Tibial nerve (tissue), 4 donors: ENCODE measurements at regions not wholly inside any gene's neighbourhood (a gene's known extent, or its start where the extent isn't known, plus 50 kb on each side); places are given as distances from the start of the nearest gene placed in this dataset.

Experiments used
- DNase-seq, 2 donors: peaks; one replicate each; pipeline ENCODE4 v3.0.0-alpha.2; 2019; ENCODE audit warnings: low spot score in 2 of 2
- H3K27ac ChIP-seq, 4 donors: fragments of 200-600 bp; sonication (generic) in 3 of 4; one replicate each; pipeline ENCODE4 v1.5.1; 2017 to 2019; ENCODE audit warnings: mild to moderate bottlenecking in 1 of 4
- H3K27me3 ChIP-seq, 2 donors: fragments of 200-600 bp; sonication (generic) in 1 of 2; one replicate each; pipeline versions ENCODE4 v1.5.1 to v1.6.0; 2017 to 2019
- H3K36me3 ChIP-seq, 3 donors: fragments of 200-600 bp; sonication (generic); one replicate each; pipeline ENCODE4 v1.5.1; 2018 to 2019
- H3K4me1 ChIP-seq, 4 donors: fragments of 200-600 bp; sonication (generic) in 3 of 4; one replicate each; pipeline ENCODE4 v1.5.1; 2017 to 2019
- H3K4me3 ChIP-seq, 4 donors: fragments of 200-600 bp; sonication (generic) in 3 of 4; one replicate each; pipeline ENCODE4 v1.5.1; 2017 to 2019; ENCODE audit warnings: mild to moderate bottlenecking in 1 of 4, moderate library complexity in 1 of 4
- H3K9me3 ChIP-seq, 4 donors: fragments of 200-600 bp; sonication (generic) in 3 of 4; one replicate each; pipeline ENCODE4 v1.5.1; 2017 to 2019
- CTCF ChIP-seq, 5 experiments: fragments of 200-600 bp in 3 of 5; fragments of 450-650 bp in 2 of 5; sonication (generic) in 3 of 5; IDR thresholded peaks; one replicate each; pipeline ENCODE4 v1.5.1; 2016 to 2019; ENCODE audit warnings: antibody characterized with exemption in 5 of 5, mild to moderate bottlenecking in 3 of 5, moderate library complexity in 2 of 5
- EP300 ChIP-seq, 2 donors: sonication (generic); formaldehyde crosslinking; IDR thresholded peaks; one replicate each; pipeline ENCODE4 v1.6.1; 2017; ENCODE audit warnings: antibody characterized with exemption in 2 of 2, mild to moderate bottlenecking in 1 of 2
- POLR2A ChIP-seq, 2 donors: fragments of 450-650 bp; IDR thresholded peaks; one replicate each; pipeline ENCODE4 v1.6.1; 2017; ENCODE audit warnings: antibody characterized with exemption in 2 of 2, mild to moderate bottlenecking in 2 of 2, moderate library complexity in 2 of 2
- WGBS, 2 donors: methylation state at CpG; one replicate each; pipeline ENCODE4 v1.1.5; 2018; 5-methylcytosine and 5-hydroxymethylcytosine counted together

- no peaks in the 10 kb centered on the region for H3K9me3 ChIP-seq
- H3K36me3 ChIP-seq = no peaks in the 10 kb centered on the region
- DNase-seq = no peak
- no peak overlapping the region for H3K27ac ChIP-seq
- no peaks in the 10 kb centered on the region for H3K4me1 ChIP-seq
- no peak overlapping the region for H3K4me3 ChIP-seq
- WGBS, 2 donors = 88 to 89% methylated on average over 1 of the region's 1 CpG
- TF ChIP-seq POLR2A (IDR thresholded peaks at IDR 0.05) (no peak), CTCF (IDR thresholded peaks at IDR 0.05) (no peak), EP300 (IDR thresholded peaks at IDR 0.05) (no peak)
- H3K27me3 ChIP-seq = no peaks in the 10 kb centered on the region
Measured at GRCh38 chr16:51382940-51383339, 231.9 kb upstream of the SALL1 start.

GRCh38 chr16:51382211-51382610 is 231.1 kb upstream of the SALL1 start:
- Histone ChIP-seq H3K36me3 (no peaks in the 10 kb centered on the region), H3K4me1 (no peaks in the 10 kb centered on the region), H3K27ac (no peak overlapping the region), H3K9me3 (no peaks in the 10 kb centered on the region), H3K4me3 (no peak overlapping the region), H3K27me3 (no peaks in the 10 kb centered on the region)
- TF ChIP-seq CTCF (IDR thresholded peaks at IDR 0.05) (no peak), POLR2A (IDR thresholded peaks at IDR 0.05) (no peak), EP300 (IDR thresholded peaks at IDR 0.05) (no peak)
- 70 to 77% methylated on average over 3 of the region's 3 CpGs for WGBS, 2 donors
- DNase-seq = no peak

- no peak overlapping the region for H3K27ac ChIP-seq
- H3K36me3 ChIP-seq = no peaks in the 10 kb centered on the region
- no peaks in the 10 kb centered on the region for H3K27me3 ChIP-seq
- no peaks in the 10 kb centered on the region for H3K9me3 ChIP-seq
- WGBS, 2 donors = 93% methylated on average over 3 of the region's 3 CpGs
- H3K4me3 ChIP-seq = no peak overlapping the region
- DNase-seq = no peak
- H3K4me1 ChIP-seq = no peaks in the 10 kb centered on the region
- TF ChIP-seq CTCF (IDR thresholded peaks at IDR 0.05) = no peak
- TF ChIP-seq EP300 (IDR thresholded peaks at IDR 0.05) = no peak
- TF ChIP-seq POLR2A (IDR thresholded peaks at IDR 0.05) = no peak
Measured at GRCh38 chr16:51376080-51376479, 225.0 kb upstream of the SALL1 start.

GRCh38 chr16:51374790-51375189 is 223.7 kb upstream of the SALL1 start:
- no peaks in the 10 kb centered on the region for H3K9me3 ChIP-seq
- WGBS, 2 donors = 93 to 96% methylated on average over 5 of the region's 5 CpGs

GRCh38 chr16:51374346-51374745 is 223.3 kb upstream of the SALL1 start:
- Histone ChIP-seq H3K4me1 (no peaks in the 10 kb centered on the region), H3K27me3 (no peaks in the 10 kb centered on the region), H3K4me3 (no peak overlapping the region), H3K27ac (no peak overlapping the region), H3K9me3 (no peaks in the 10 kb centered on the region), H3K36me3 (no peaks in the 10 kb centered on the region)
- DNase-seq = no peak
- TF ChIP-seq POLR2A (IDR thresholded peaks at IDR 0.05) (no peak), EP300 (IDR thresholded peaks at IDR 0.05) (no peak)
- 76 to 85% methylated on average over 2 of the region's 2 CpGs for WGBS, 2 donors

More at GRCh38 chr16:51374790-51375189, 223.7 kb upstream of the SALL1 start:
- Histone ChIP-seq H3K4me3 (no peak overlapping the region), H3K27me3 (no peaks in the 10 kb centered on the region), H3K4me1 (no peaks in the 10 kb centered on the region), H3K27ac (no peak overlapping the region), H3K36me3 (no peaks in the 10 kb centered on the region)
- DNase-seq = no peak
- TF ChIP-seq POLR2A (IDR thresholded peaks at IDR 0.05) (no peak), CTCF (IDR thresholded peaks at IDR 0.05) (no peak), EP300 (IDR thresholded peaks at IDR 0.05) (no peak)

- no peak for TF ChIP-seq POLR2A (IDR thresholded peaks at IDR 0.05)
- TF ChIP-seq CTCF (IDR thresholded peaks at IDR 0.05) = no peak
- TF ChIP-seq EP300 (IDR thresholded peaks at IDR 0.05) = no peak
- Histone ChIP-seq H3K27ac (no peak overlapping the region), H3K27me3 (no peaks in the 10 kb centered on the region), H3K4me1 (no peaks in the 10 kb centered on the region), H3K36me3 (no peaks in the 10 kb centered on the region), H3K9me3 (no peaks in the 10 kb centered on the region), H3K4me3 (no peak overlapping the region)
- no peak for DNase-seq
- 72 to 77% methylated on average over 2 of the region's 2 CpGs for WGBS, 2 donors
Measured at GRCh38 chr16:51365715-51366114, 214.6 kb upstream of the SALL1 start.
